LNCAP (cell line): ENCODE measurements at regions not wholly inside any gene's neighbourhood (a gene's known extent, or its start where the extent isn't known, plus 50 kb on each side); places are given as distances from the start of the nearest gene placed in this dataset.
A peak's percentile ranks its signal among the peaks of the same experiment; 100 is the strongest.

Experiments
- TF ChIP-seq, protein P1 (sequence below): fragments of 450-650 bp; IDR thresholded peaks from 2 replicates; pipeline ENCODE4 v1.5.1; 2017; ENCODE audit warnings: mild to moderate bottlenecking

- TF ChIP-seq, protein P1, sequence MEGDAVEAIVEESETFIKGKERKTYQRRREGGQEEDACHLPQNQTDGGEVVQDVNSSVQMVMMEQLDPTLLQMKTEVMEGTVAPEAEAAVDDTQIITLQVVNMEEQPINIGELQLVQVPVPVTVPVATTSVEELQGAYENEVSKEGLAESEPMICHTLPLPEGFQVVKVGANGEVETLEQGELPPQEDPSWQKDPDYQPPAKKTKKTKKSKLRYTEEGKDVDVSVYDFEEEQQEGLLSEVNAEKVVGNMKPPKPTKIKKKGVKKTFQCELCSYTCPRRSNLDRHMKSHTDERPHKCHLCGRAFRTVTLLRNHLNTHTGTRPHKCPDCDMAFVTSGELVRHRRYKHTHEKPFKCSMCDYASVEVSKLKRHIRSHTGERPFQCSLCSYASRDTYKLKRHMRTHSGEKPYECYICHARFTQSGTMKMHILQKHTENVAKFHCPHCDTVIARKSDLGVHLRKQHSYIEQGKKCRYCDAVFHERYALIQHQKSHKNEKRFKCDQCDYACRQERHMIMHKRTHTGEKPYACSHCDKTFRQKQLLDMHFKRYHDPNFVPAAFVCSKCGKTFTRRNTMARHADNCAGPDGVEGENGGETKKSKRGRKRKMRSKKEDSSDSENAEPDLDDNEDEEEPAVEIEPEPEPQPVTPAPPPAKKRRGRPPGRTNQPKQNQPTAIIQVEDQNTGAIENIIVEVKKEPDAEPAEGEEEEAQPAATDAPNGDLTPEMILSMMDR = no peak
Observed at GRCh38 chr13:19123502-19123901, 58.1 kb downstream of the TUBA3C start.

GRCh38 chr13:19117913-19118739, 63.5 kb downstream of the TUBA3C start:
- TF ChIP-seq, protein P1 = no peak

GRCh38 chr13:19103140-19103539, 78.5 kb downstream of the TUBA3C start:
- TF ChIP-seq, protein P1 = no peak

GRCh38 chr13:19093369-19093768, 88.3 kb downstream of the TUBA3C start:
- TF ChIP-seq, protein P1 = no peak

GRCh38 chr13:19090495-19090894, 91.1 kb downstream of the TUBA3C start:
- TF ChIP-seq, protein P1 = no peak

DNA sequence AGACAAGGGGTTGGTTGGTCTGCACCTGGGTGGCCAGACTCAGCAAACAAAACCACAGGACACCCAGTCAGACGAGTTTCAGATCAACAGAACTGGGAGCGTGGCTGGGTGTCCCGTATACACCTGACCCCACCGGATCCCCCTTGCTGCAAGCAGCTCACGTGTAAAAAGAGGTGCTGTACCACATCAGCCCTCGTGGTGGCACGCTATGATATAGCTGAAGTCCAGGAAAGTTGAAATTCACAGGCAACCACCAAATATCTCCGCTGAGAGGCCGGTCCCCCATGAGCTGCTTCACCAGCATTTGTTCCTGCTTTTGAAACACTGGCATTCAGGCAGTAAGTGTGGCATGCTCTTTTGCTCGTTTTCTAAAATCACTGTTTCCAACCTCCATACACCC, 92.3 kb downstream of the TUBA3C start:
- TF ChIP-seq, protein P1 = peak; percentile 50

GRCh38 chr13:19088416-19088815, 93.2 kb downstream of the TUBA3C start:
- TF ChIP-seq, protein P1 = no peak

DNA sequence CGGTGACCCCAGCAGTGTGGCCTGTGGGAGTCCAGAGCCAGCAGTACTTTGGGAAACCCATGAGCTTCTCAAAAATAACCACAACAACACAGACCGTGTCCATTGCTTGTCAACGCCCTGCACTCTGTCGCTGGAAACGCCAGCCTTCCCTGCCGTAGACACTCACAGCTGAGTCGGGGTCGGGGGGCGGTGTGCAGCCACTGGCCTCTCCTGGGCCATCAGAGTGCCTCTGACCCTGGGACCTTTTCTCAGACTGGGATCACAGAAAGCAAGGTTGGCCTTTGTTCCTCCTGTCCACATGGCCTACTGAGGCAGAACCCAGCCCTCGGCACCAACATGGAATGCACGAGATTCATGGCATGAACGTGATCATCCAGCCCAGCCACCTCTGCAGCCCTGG, 95.7 kb downstream of the TUBA3C start:
- TF ChIP-seq, protein P1 = no peak
